ENCODE measurements at regions not wholly inside any gene's neighbourhood (a gene's known extent, or its start where the extent isn't known, plus 50 kb on each side); places are given as distances from the start of the nearest gene placed in this dataset.

DNA sequence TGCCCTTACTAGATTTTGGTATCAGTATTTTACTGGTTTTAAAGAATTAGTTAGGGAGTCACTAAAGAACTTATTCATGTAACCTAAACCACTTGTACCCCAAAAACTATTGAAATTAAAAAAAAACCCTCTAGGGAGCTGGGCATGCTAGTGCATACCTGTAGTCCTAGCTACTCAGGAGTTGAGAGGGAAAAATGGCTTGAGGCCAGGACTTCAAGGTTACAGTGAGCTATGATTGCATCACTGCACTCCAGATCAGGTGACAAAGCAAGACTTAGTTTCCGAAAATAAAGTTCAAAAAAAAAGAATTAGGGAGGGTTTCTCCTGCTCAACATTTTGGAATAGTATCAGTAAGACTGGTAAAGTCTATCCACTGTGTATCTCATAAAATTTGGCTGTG, 364.4 kb upstream of the LUZP2 start:
- TF ChIP-seq, protein P1, sequence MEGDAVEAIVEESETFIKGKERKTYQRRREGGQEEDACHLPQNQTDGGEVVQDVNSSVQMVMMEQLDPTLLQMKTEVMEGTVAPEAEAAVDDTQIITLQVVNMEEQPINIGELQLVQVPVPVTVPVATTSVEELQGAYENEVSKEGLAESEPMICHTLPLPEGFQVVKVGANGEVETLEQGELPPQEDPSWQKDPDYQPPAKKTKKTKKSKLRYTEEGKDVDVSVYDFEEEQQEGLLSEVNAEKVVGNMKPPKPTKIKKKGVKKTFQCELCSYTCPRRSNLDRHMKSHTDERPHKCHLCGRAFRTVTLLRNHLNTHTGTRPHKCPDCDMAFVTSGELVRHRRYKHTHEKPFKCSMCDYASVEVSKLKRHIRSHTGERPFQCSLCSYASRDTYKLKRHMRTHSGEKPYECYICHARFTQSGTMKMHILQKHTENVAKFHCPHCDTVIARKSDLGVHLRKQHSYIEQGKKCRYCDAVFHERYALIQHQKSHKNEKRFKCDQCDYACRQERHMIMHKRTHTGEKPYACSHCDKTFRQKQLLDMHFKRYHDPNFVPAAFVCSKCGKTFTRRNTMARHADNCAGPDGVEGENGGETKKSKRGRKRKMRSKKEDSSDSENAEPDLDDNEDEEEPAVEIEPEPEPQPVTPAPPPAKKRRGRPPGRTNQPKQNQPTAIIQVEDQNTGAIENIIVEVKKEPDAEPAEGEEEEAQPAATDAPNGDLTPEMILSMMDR (IDR thresholded peaks at IDR 0.05; ENCODE audit: insufficient read depth, low read length, poor library complexity, severe bottlenecking) = no peak
- DNase-seq (ENCODE audit: extremely low read depth, insufficient read length) = no peak
- H3K27me3 ChIP-seq (replicated peaks; ENCODE audit: control insufficient read depth, insufficient read depth, low read length) = no peaks in the 10 kb centered on the region

DNA sequence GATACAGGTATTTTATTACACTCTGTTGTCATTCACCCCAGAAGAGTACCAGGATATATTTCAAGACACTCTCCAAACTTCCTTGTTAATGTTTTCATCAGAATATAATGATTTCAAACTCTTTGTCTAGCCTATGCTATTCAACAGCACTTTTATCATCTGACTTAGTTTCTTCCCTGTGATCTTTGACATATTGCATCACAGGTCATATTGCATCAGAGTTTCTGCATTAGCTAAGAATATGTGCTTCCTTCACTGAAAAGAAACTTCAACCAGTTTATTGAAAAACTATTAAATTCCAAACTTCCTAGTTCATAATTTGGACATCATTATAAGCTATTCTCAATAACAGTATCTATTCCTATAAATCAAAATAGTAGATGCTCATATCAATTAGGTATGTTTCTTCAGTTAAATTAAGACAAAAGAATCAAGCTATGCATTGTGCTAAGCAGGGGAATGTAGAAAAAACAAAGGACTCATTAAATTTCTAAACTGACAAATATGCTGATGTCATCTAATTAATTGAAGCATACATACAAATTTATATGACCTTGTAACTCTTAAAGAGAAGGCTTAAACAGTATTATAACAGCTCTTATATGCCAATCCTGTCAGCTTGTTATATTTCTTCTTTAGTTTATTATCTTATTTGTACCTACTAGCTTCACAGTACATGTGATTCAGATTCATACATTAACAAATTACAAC, 361.8 kb upstream of the LUZP2 start:
- H3K36me3 ChIP-seq (ENCODE audit: control insufficient read depth, insufficient read depth, low read length) = no peaks in the 10 kb centered on the region
- DNase-seq (ENCODE audit: extremely low read depth, insufficient read length) = no peak
- TF ChIP-seq, protein P1 (IDR thresholded peaks at IDR 0.05; ENCODE audit: insufficient read depth, low read length, poor library complexity, severe bottlenecking) = no peak

More for the DNA sequence above, 364.4 kb upstream of the LUZP2 start:
- H3K36me3 ChIP-seq (ENCODE audit: control insufficient read depth, insufficient read depth, low read length) = no peaks in the 10 kb centered on the region
- H3K4me3 ChIP-seq (replicated peaks; ENCODE audit: low read depth, low read length) = no peak overlapping the region

DNA sequence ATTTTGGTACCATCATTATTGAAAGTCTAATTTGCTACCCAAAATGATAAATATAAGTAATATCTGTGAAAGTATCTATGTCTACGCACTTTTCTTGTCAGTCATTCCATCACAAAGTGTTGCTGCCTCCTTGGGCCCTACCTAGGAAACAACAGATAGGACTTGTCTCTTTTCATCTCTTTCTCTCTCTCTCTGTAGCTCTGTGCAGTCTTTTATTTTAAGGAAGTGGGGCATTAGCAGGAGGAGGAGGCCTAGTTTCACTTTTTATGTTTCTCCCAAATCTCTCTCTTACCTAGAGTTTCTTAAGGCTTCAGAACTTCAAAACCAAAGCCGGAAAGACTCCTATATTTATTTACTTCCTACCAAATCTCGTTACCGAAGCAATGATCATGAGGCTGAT, 354.8 kb upstream of the LUZP2 start:
- DNase-seq (ENCODE audit: extremely low read depth, insufficient read length) = no peak
- H3K27me3 ChIP-seq (replicated peaks; ENCODE audit: control insufficient read depth, insufficient read depth, low read length) = no peaks in the 10 kb centered on the region
- no peaks in the 10 kb centered on the region for H3K36me3 ChIP-seq (ENCODE audit: control insufficient read depth, insufficient read depth, low read length)
- no peak overlapping the region for H3K4me3 ChIP-seq (replicated peaks; ENCODE audit: low read depth, low read length)
- TF ChIP-seq, protein P1 (IDR thresholded peaks at IDR 0.05; ENCODE audit: insufficient read depth, low read length, poor library complexity, severe bottlenecking) = no peak

More for the DNA sequence above, 361.8 kb upstream of the LUZP2 start:
- Histone ChIP-seq H3K4me3 (replicated peaks; ENCODE audit: low read depth, low read length) (no peak overlapping the region), H3K27me3 (replicated peaks; ENCODE audit: control insufficient read depth, insufficient read depth, low read length) (no peaks in the 10 kb centered on the region)

DNA sequence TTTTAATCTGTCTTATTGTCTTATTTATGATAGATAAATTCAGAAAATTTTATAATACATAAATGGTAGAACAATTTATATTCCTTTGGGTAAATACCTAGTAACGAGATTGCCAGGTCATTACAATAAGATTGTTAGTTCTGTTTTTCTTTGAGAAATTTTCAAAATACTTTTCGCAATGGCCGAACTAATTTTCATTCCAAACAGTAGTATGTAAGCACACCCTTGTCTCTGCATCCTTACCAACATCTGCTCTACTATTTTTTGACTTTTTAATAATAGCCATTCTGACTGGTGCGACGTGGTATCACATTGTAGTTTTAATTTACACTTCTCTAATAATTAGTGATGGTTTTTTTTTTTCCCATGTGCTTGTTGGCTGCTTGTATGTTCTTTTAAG, 351.4 kb upstream of the LUZP2 start:
- Histone ChIP-seq H3K27me3 (replicated peaks; ENCODE audit: control insufficient read depth, insufficient read depth, low read length) (no peaks in the 10 kb centered on the region), H3K4me3 (replicated peaks; ENCODE audit: low read depth, low read length) (no peak overlapping the region), H3K36me3 (ENCODE audit: control insufficient read depth, insufficient read depth, low read length) (no peaks in the 10 kb centered on the region)
- TF ChIP-seq, protein P1 (IDR thresholded peaks at IDR 0.05; ENCODE audit: insufficient read depth, low read length, poor library complexity, severe bottlenecking) = no peak
- no peak for DNase-seq (ENCODE audit: extremely low read depth, insufficient read length)

DNA sequence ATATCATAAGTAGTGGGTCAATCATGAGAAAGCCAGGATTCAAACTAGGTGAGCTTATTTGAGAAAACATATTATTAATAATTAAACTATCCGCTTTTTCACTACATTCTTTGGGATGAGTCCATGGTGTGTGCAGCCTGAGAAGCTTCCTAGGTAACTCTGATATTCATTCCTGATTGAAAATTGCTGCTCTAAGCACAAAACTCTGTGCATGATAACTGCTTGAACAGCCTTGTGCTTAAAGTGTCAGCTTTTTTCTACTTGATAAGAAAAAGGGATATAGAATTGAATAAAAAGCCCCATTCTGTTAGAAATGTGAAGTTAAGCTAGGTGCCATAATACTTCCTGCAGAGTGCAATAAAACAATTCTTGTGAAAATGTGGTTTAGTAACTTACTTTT, 343.5 kb upstream of the LUZP2 start:
- Histone ChIP-seq H3K36me3 (ENCODE audit: control insufficient read depth, insufficient read depth, low read length) (no peaks in the 10 kb centered on the region), H3K4me3 (replicated peaks; ENCODE audit: low read depth, low read length) (no peak overlapping the region), H3K27me3 (replicated peaks; ENCODE audit: control insufficient read depth, insufficient read depth, low read length) (no peaks in the 10 kb centered on the region)
- TF ChIP-seq, protein P1 (IDR thresholded peaks at IDR 0.05; ENCODE audit: insufficient read depth, low read length, poor library complexity, severe bottlenecking) = no peak
- DNase-seq (ENCODE audit: extremely low read depth, insufficient read length) = no peak

DNA sequence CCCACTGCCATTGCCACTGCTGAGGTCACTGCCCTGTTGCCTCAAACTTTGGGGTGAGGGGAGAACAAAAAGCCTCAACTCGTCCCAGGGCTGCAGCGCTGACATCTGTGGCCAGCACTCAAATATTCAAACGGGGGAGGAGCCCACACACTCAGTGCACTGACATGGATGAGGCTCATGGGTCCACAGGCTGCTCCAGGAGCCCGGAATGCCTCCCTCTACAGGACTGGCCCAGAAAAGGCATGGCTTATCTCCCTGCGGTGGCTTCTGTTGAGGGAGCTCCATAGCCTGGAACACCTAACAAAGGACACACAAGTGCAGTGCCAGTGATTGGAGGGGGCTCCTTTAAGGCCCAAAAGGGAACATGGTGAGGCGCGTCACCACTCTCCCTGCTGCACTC, 341.1 kb upstream of the LUZP2 start:
- Histone ChIP-seq H3K27me3 (replicated peaks; ENCODE audit: control insufficient read depth, insufficient read depth, low read length) (no peaks in the 10 kb centered on the region), H3K4me3 (replicated peaks; ENCODE audit: low read depth, low read length) (no peak overlapping the region), H3K36me3 (ENCODE audit: control insufficient read depth, insufficient read depth, low read length) (no peaks in the 10 kb centered on the region)
- DNase-seq (ENCODE audit: extremely low read depth, insufficient read length) = no peak
- TF ChIP-seq, protein P1 (IDR thresholded peaks at IDR 0.05; ENCODE audit: insufficient read depth, low read length, poor library complexity, severe bottlenecking) = no peak

All from GM06990 (cell line).